ENCODE measurements at regions not wholly inside any gene's neighbourhood (a gene's known extent, or its start where the extent isn't known, plus 50 kb on each side); places are given as distances from the start of the nearest gene placed in this dataset.

GRCh38 chr6:150713487-150713886 lies 113.8 kb downstream of the PLEKHG1 start:
- no peak for DNase-seq

- DNase-seq, result no peak
Observed at GRCh38 chr6:150713931-150714330, 114.2 kb downstream of the PLEKHG1 start.

- DNase-seq, result no peak
Observed at GRCh38 chr6:150715133-150715532, 115.4 kb downstream of the PLEKHG1 start.

GRCh38 chr6:150717419-150717818 lies 117.7 kb downstream of the PLEKHG1 start:
- DNase-seq, result no peak

- peak; percentile 78 for DNase-seq
Observed at GRCh38 chr6:150719099-150719766, 119.5 kb downstream of the PLEKHG1 start.

GRCh38 chr6:150719831-150720230 lies 120.1 kb downstream of the PLEKHG1 start:
- DNase-seq, result no peak

- DNase-seq, result no peak
Observed at GRCh38 chr6:150720774-150721233, 121.1 kb downstream of the PLEKHG1 start.

GRCh38 chr6:150721418-150722266 lies 122.0 kb downstream of the PLEKHG1 start:
- no peak for DNase-seq

GRCh38 chr6:150722614-150723344 lies 123.1 kb downstream of the PLEKHG1 start:
- DNase-seq, result no peak

GRCh38 chr6:150723345-150723658 lies 123.6 kb downstream of the PLEKHG1 start:
- DNase-seq, result no peak

GRCh38 chr6:150723857-150724256 lies 124.2 kb downstream of the PLEKHG1 start:
- DNase-seq, result no peak

GRCh38 chr6:150725795-150726194 lies 126.1 kb downstream of the PLEKHG1 start:
- DNase-seq, result no peak

GRCh38 chr6:150729188-150729748 lies 129.6 kb downstream of the PLEKHG1 start:
- DNase-seq, result no peak

- no peak for DNase-seq
Observed at GRCh38 chr6:150730801-150731457, 131.2 kb downstream of the PLEKHG1 start.

- no peak for DNase-seq
Observed at GRCh38 chr6:150732765-150733539, 132.6 kb upstream of the MTHFD1L start.

- no peak for DNase-seq
Observed at GRCh38 chr6:150733726-150734125, 131.8 kb upstream of the MTHFD1L start.

GRCh38 chr6:150734235-150734634 lies 131.3 kb upstream of the MTHFD1L start:
- DNase-seq, result no peak

GRCh38 chr6:150735341-150735851 lies 130.1 kb upstream of the MTHFD1L start:
- DNase-seq, result no peak

GRCh38 chr6:150738092-150738629 lies 127.3 kb upstream of the MTHFD1L start:
- DNase-seq, result no peak

GRCh38 chr6:150739711-150740349 lies 125.7 kb upstream of the MTHFD1L start:
- DNase-seq, result no peak

- no peak for DNase-seq
Observed at GRCh38 chr6:150740453-150740852, 125.0 kb upstream of the MTHFD1L start.
